ENCODE measurements at regions not wholly inside any gene's neighbourhood (a gene's known extent, or its start where the extent isn't known, plus 50 kb on each side); places are given as distances from the start of the nearest gene placed in this dataset.

DNA sequence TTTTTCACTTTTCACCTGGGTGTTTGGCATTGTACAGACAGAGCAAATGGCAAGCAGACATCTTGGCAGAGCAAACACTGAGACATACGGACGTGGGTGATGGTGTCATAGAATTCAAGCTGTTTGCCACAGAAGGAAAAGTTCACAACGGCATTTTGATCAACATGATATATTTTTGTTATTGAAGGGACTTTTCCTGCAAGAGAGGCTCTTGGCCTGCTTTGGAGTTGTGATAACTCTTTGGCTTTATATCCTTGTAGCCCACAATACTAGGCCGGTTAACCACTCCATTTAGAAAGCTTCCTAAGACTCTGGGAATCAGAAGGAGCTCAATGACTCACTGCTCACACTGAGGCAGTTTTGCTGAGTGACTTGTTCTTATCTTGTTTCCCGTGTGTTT lies 1038.3 kb downstream of the TLE1 start:
- no peak overlapping the region for H4K8ac ChIP-seq (ENCODE audit: extremely low read depth, insufficient read depth, low read length)
- H3K36me3 ChIP-seq (ENCODE audit: control insufficient read depth in 2 of 4, insufficient read depth in 4 of 4, low read length in 3 of 4) = no peaks in the 10 kb centered on the region
- H3K4ac ChIP-seq (replicated peaks; ENCODE audit: insufficient read length, low read depth, low read length) = no peak overlapping the region
- TF ChIP-seq RNF2 (IDR thresholded peaks at IDR 0.05; ENCODE audit: borderline replicate concordance, low read depth, low read length, missing control alignments, poor library complexity, severe bottlenecking) = no peak
- no peak for TF ChIP-seq SIRT6 (IDR thresholded peaks at IDR 0.05; ENCODE audit: low read length)
- TF ChIP-seq RFX5 (IDR thresholded peaks at IDR 0.05; ENCODE audit: borderline replicate concordance, low read depth, low read length) = no peak
- TF ChIP-seq SP1 (IDR thresholded peaks at IDR 0.05; ENCODE audit: low read depth, low read length) = no peak
- no peak for TF ChIP-seq POLR2AphosphoS5 (IDR thresholded peaks at IDR 0.05; ENCODE audit: low read depth, low read length)
- TF ChIP-seq CTCF (IDR thresholded peaks at IDR 0.05; ENCODE audit: control extremely low read depth in 1 of 3, insufficient read depth in 1 of 3, low read depth in 1 of 3, low read length in 3 of 3) = no peak
- no peak for TF ChIP-seq JUND (IDR thresholded peaks at IDR 0.05; ENCODE audit: low read length)
- no peak for TF ChIP-seq CBX5 (IDR thresholded peaks at IDR 0.05; ENCODE audit: low read depth, low read length)
- no peak for TF ChIP-seq ATF3 (IDR thresholded peaks at IDR 0.05; ENCODE audit: insufficient read depth, low read depth, low read length)
- TF ChIP-seq KDM4A (IDR thresholded peaks at IDR 0.05; ENCODE audit: low read depth, low read length, severe bottlenecking) = no peak
- H3K18ac ChIP-seq (ENCODE audit: extremely low read depth, low read length) = no peak overlapping the region
- no peak overlapping the region for H2BK15ac ChIP-seq (ENCODE audit: low read length)
- H3K79me1 ChIP-seq (ENCODE audit: low read depth, low read length) = no peaks in the 10 kb centered on the region
- FAIRE-seq = no peak
- H3K9ac ChIP-seq (replicated peaks in 1 of 4; ENCODE audit: extremely low read depth in 1 of 4, low read depth in 3 of 4, low read length in 3 of 4) = no peak overlapping the region
- H3K56ac ChIP-seq (replicated peaks; ENCODE audit: insufficient read length, low read depth, low read length) = no peak overlapping the region
- no peak overlapping the region for H2BK5ac ChIP-seq (ENCODE audit: low read depth, low read length)
- no peak overlapping the region for H3K23ac ChIP-seq (ENCODE audit: insufficient read length)
- no peaks in the 10 kb centered on the region for H3K27me3 ChIP-seq (replicated peaks in 1 of 4; ENCODE audit: control insufficient read depth in 3 of 4, extremely low read depth in 1 of 4, insufficient read depth in 3 of 4, low read length in 3 of 4)
- no peak overlapping the region for H2AK5ac ChIP-seq (ENCODE audit: low read depth, low read length)
- H3K27ac ChIP-seq (ENCODE audit: low read depth, low read length) = no peak overlapping the region
- 90% methylated on average over 5 of the region's 5 CpGs; no CpG with 5 or more reads in 1 of the 2 experiments for WGBS, 2 experiments (ENCODE audit: extremely low coverage in 1 of 2, insufficient coverage in 1 of 2, insufficient read length in 1 of 2, insufficient replicate concordance in 2 of 2, low coverage in 1 of 2, low lambda C conversion rate in 2 of 2, missing lambda C conversion rate in 1 of 2)
- no peaks in the 10 kb centered on the region for H4K20me1 ChIP-seq (replicated peaks in 1 of 2; ENCODE audit: control insufficient read depth in 1 of 2, insufficient read depth in 2 of 2, low read length in 2 of 2)
- H4K5ac ChIP-seq (ENCODE audit: insufficient read length, low read depth, low read length) = no peak overlapping the region
- H3K4me3 ChIP-seq (ENCODE audit: extremely low read depth in 1 of 4, insufficient read depth in 2 of 4, low read depth in 3 of 4, low read length in 4 of 4) = no peak overlapping the region
- H3K14ac ChIP-seq (ENCODE audit: insufficient read length) = no peak overlapping the region
- ChIA-PET POLR2A (ENCODE audit: partially characterized antibody) (no interaction called here), CTCF (ENCODE audit: partially characterized antibody) (interaction anchor here (0.6 to 1.1 kb wide), 2 partner anchors 22 to 23 kb away, joined by 3 to 4 read pairs; no protein-coding TSS in a partner anchor)
- H3K79me2 ChIP-seq (ENCODE audit: control insufficient read depth in 1 of 2, insufficient read depth in 2 of 2, low read length in 2 of 2) = no peaks in the 10 kb centered on the region
- H2AFZ ChIP-seq (ENCODE audit: low read length) = no peak overlapping the region
- no peak overlapping the region for H2BK12ac ChIP-seq (ENCODE audit: low read depth, low read length)
- H4K91ac ChIP-seq (replicated peaks; ENCODE audit: insufficient read length, low read length) = no peak overlapping the region
- no peaks in the 10 kb centered on the region for H3K23me2 ChIP-seq (ENCODE audit: low read depth, low read length)
- H2BK20ac ChIP-seq (ENCODE audit: low read length) = no peak overlapping the region
- H3K9me3 ChIP-seq (ENCODE audit: insufficient read depth in 2 of 2, low read depth in 1 of 2, low read length in 1 of 2) = no peaks in the 10 kb centered on the region
- H3K4me1 ChIP-seq (replicated peaks in 1 of 4; ENCODE audit: control insufficient read depth in 3 of 4, insufficient read depth in 4 of 4, low read length in 3 of 4) = no peaks in the 10 kb centered on the region
- H3K4me2 ChIP-seq (ENCODE audit: insufficient read depth in 1 of 2, low read depth in 2 of 2, low read length in 2 of 2) = no peak overlapping the region
- no peak for DNase-seq (ENCODE audit: low read depth in 1 of 2, low spot score in 2 of 2)
- no peak overlapping the region for H2BK120ac ChIP-seq (replicated peaks; ENCODE audit: low read depth, low read length)
